Amygdala (tissue), 56 donors: ENCODE measurements at regions not wholly inside any gene's neighbourhood (a gene's known extent, or its start where the extent isn't known, plus 50 kb on each side); places are given as distances from the start of the nearest gene placed in this dataset.
"Not testable (repeated sequence)": the region's sequence is repeated elsewhere in the genome, so short reads cannot be mapped to it uniquely, and the experiment has no call there.

Experiments
- DNase-seq, 56 donors: peaks; one replicate each; lab custom pipeline; 2025; lab: John Stamatoyannopoulos, UW

- no peak for DNase-seq
Observed at GRCh38 chr21:17045214-17045853, 467.5 kb upstream of the CXADR start.

- DNase-seq: no peak
Observed at GRCh38 chr21:17048974-17049373, 463.9 kb upstream of the CXADR start.

- no peak for DNase-seq
Observed at GRCh38 chr21:17050156-17050555, 462.7 kb upstream of the CXADR start.

- DNase-seq: no peak
Observed at GRCh38 chr21:17050646-17051045, 462.2 kb upstream of the CXADR start.

GRCh38 chr21:17051054-17051453 lies 461.8 kb upstream of the CXADR start:
- DNase-seq: no peak

GRCh38 chr21:17053321-17053720 lies 459.5 kb upstream of the CXADR start:
- DNase-seq: no peak

- no peak for DNase-seq
Observed at GRCh38 chr21:17059936-17060335, 452.9 kb upstream of the CXADR start.

GRCh38 chr21:17066006-17066405 lies 446.8 kb upstream of the CXADR start:
- no peak for DNase-seq

GRCh38 chr21:17071093-17071492 lies 441.8 kb upstream of the CXADR start:
- no peak for DNase-seq

GRCh38 chr21:17081193-17081592 lies 431.6 kb upstream of the CXADR start:
- no peak for DNase-seq

GRCh38 chr21:17082843-17083483 lies 429.9 kb upstream of the CXADR start:
- no peak for DNase-seq

GRCh38 chr21:17085707-17086106 lies 427.1 kb upstream of the CXADR start:
- DNase-seq: no peak

- no peak for DNase-seq
Observed at GRCh38 chr21:17088500-17088899, 424.3 kb upstream of the CXADR start.

- no peak for DNase-seq
Observed at GRCh38 chr21:17089091-17089491, 423.8 kb upstream of the CXADR start.

GRCh38 chr21:17101696-17102095 lies 411.1 kb upstream of the CXADR start:
- DNase-seq: no peak

- no peak for DNase-seq
Observed at GRCh38 chr21:17105932-17106331, 406.9 kb upstream of the CXADR start.

GRCh38 chr21:17114045-17114444 lies 398.8 kb upstream of the CXADR start:
- DNase-seq: no peak

GRCh38 chr21:17118638-17119384 lies 394.0 kb upstream of the CXADR start:
- no peak for DNase-seq

- DNase-seq: no peak
Observed at GRCh38 chr21:17119466-17120297, 393.2 kb upstream of the CXADR start.

GRCh38 chr21:17127395-17127794 lies 385.4 kb upstream of the CXADR start:
- not testable (repeated sequence) for DNase-seq

GRCh38 chr21:17128132-17128531 lies 384.7 kb upstream of the CXADR start:
- DNase-seq: no peak
